Transverse colon (tissue), 4 donors: ENCODE measurements at regions not wholly inside any gene's neighbourhood (a gene's known extent, or its start where the extent isn't known, plus 50 kb on each side); places are given as distances from the start of the nearest gene placed in this dataset.

Experiments used
- DNase-seq: peaks from one replicate; pipeline ENCODE4 v3.0.0-alpha.2; 2019
- H3K27ac ChIP-seq, 4 donors: fragments of 200-600 bp; sonication (generic); 2 replicates each; pipeline ENCODE4 v1.5.1; 2016 to 2018; ENCODE audit warnings: inconsistent platforms in 4 of 4
- H3K27me3 ChIP-seq: fragments of 200-600 bp; sonication (generic); 2 replicates; pipeline ENCODE4 v1.5.1; 2017; ENCODE audit warnings: inconsistent platforms
- H3K36me3 ChIP-seq, 4 donors: fragments of 200-600 bp; sonication (generic); 2 replicates each; pipeline ENCODE4 v1.5.1; 2017 to 2019; ENCODE audit warnings: inconsistent platforms in 4 of 4
- H3K4me1 ChIP-seq, 4 donors: fragments of 200-600 bp; sonication (generic); 2 replicates each; pipeline ENCODE4 v1.5.1; 2017 to 2020; ENCODE audit warnings: inconsistent platforms in 4 of 4
- H3K4me3 ChIP-seq, 4 donors: fragments of 200-600 bp; sonication (generic); 1 replicate in 1 of 4; 2 replicates in 3 of 4; pipeline versions ENCODE4 v1.5.1 to v1.6.1; 2017 to 2019; ENCODE audit warnings: inconsistent platforms in 4 of 4
- H3K9me3 ChIP-seq, 2 donors: fragments of 200-600 bp; sonication (generic); 2 replicates each; pipeline ENCODE4 v1.5.1; 2017 to 2019; ENCODE audit warnings: inconsistent platforms in 2 of 2
- EP300 ChIP-seq: sonication (generic); formaldehyde crosslinking; IDR thresholded peaks from one replicate; pipeline ENCODE4 v1.6.1; 2017; ENCODE audit warnings: antibody characterized with exemption, low read depth
- POLR2A ChIP-seq: fragments of 450-650 bp; IDR thresholded peaks from one replicate; pipeline ENCODE4 v1.6.1; 2016; ENCODE audit warnings: antibody characterized with exemption, mild to moderate bottlenecking, moderate library complexity
- POLR2AphosphoS5 ChIP-seq, 3 donors: sonication (generic); formaldehyde crosslinking; IDR thresholded peaks; one replicate each; pipeline ENCODE4 v1.6.1; 2016; ENCODE audit warnings: antibody characterized with exemption in 3 of 3
- WGBS, 2 donors: methylation state at CpG; one replicate each; pipeline ENCODE4 v1.1.5; 2018; ENCODE audit warnings: low coverage in 1 of 2; 5-methylcytosine and 5-hydroxymethylcytosine counted together
- in situ Hi-C, 4 donors: fragments of 200-750 bp; cut with MboI; loops; one replicate each; pipeline versions ENCODE4 v1.15.0 to v1.15.1; 2017; ENCODE audit warnings: low sequenced_read_pairs in 3 of 4, low pct_ligation_motif_present in 1 of 4, low pct_unique_long_range_greater_than_20kb in 1 of 4
- intact Hi-C: fragments of 100-400 bp; cut with DNase I; formaldehyde crosslinking; loops from one replicate; pipeline ENCODE4 v1.15.1; 2023; ENCODE audit warnings: low total_unique reads
- TF ChIP-seq, protein P1 (sequence below), 5 experiments: fragments of 200-600 bp in 3 of 5; fragments of 450-650 bp in 2 of 5; sonication (generic) in 3 of 5; IDR thresholded peaks; 1 replicate in 2 of 5; 2 replicates in 3 of 5; pipeline ENCODE4 v1.5.1; 2016 to 2017; ENCODE audit warnings: antibody characterized with exemption in 5 of 5, inconsistent platforms in 3 of 5, mild to moderate bottlenecking in 2 of 5, moderate library complexity in 1 of 5

DNA sequence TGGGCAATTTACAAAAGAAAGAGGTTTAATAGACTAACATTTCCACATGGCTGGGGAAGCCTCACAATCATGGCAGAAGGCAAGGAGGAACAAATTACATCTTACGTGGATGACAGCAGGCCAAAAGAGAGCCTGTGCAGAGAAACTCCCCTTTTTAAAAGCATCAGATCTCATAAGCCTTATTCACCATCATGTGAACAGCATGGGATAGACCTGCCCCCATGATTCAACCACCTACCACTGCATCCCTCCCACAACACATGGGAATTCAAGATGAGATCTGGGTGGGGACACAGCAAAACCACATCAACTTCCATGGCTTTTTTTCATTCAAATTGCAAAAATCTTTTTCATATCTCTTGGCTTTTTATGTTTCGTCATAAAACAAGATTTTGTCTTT is 67.6 kb upstream of the GADL1 start:
- Histone ChIP-seq H3K36me3 (no peaks in the 10 kb centered on the region), H3K4me3 (no peak overlapping the region), H3K9me3 (no peaks in the 10 kb centered on the region), H3K4me1 (no peaks in the 10 kb centered on the region), H3K27ac (no peak overlapping the region), H3K27me3 (peaks cover 6% of the 10 kb centered on the region)
- TF ChIP-seq, protein P1, sequence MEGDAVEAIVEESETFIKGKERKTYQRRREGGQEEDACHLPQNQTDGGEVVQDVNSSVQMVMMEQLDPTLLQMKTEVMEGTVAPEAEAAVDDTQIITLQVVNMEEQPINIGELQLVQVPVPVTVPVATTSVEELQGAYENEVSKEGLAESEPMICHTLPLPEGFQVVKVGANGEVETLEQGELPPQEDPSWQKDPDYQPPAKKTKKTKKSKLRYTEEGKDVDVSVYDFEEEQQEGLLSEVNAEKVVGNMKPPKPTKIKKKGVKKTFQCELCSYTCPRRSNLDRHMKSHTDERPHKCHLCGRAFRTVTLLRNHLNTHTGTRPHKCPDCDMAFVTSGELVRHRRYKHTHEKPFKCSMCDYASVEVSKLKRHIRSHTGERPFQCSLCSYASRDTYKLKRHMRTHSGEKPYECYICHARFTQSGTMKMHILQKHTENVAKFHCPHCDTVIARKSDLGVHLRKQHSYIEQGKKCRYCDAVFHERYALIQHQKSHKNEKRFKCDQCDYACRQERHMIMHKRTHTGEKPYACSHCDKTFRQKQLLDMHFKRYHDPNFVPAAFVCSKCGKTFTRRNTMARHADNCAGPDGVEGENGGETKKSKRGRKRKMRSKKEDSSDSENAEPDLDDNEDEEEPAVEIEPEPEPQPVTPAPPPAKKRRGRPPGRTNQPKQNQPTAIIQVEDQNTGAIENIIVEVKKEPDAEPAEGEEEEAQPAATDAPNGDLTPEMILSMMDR (IDR thresholded peaks at IDR 0.05), result no peak
- TF ChIP-seq POLR2AphosphoS5 (IDR thresholded peaks at IDR 0.05) (no peak), EP300 (no peak), POLR2A (no peak)
- in situ Hi-C loops (no loop called here), intact Hi-C loops (no loop called here)
- 90 to 91% methylated on average over 2 of the region's 2 CpGs for WGBS, 2 donors
- no peak for DNase-seq

DNA sequence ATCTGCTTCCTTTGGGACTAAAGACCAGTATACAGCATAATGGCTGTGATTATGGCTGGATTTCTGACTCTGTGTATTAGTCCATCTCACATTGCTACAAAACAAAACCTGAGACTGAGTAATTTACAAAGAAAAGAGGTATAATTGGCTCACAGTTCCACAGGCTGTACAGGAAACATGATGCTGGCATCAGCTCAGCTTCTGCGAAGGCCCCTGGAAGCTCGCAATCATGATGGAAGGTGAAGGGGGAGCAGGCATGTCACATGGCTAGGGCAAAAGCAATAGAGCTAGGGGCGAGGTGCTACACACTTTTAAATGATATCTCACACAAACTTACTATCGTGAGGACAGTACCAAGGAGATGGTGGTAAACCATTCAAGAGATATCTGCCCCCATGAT is 68.0 kb upstream of the GADL1 start:
- no peaks in the 10 kb centered on the region for H3K36me3 ChIP-seq
- intact Hi-C loops, result no loop called here
- in situ Hi-C loops, result no loop called here
- no peak overlapping the region for H3K27ac ChIP-seq
- no peaks in the 10 kb centered on the region for H3K9me3 ChIP-seq
- H3K4me1 ChIP-seq, result no peaks in the 10 kb centered on the region
- TF ChIP-seq, protein P1 (IDR thresholded peaks at IDR 0.05), result no peak
- no peak for TF ChIP-seq POLR2AphosphoS5 (IDR thresholded peaks at IDR 0.05)
- TF ChIP-seq POLR2A, result no peak
- no peak for TF ChIP-seq EP300
- DNase-seq, result no peak
- no peak overlapping the region for H3K4me3 ChIP-seq
- peaks cover 6% of the 10 kb centered on the region for H3K27me3 ChIP-seq
- 90 to 100% methylated on average over 3 to 4 of the region's 4 CpGs for WGBS, 2 donors

DNA sequence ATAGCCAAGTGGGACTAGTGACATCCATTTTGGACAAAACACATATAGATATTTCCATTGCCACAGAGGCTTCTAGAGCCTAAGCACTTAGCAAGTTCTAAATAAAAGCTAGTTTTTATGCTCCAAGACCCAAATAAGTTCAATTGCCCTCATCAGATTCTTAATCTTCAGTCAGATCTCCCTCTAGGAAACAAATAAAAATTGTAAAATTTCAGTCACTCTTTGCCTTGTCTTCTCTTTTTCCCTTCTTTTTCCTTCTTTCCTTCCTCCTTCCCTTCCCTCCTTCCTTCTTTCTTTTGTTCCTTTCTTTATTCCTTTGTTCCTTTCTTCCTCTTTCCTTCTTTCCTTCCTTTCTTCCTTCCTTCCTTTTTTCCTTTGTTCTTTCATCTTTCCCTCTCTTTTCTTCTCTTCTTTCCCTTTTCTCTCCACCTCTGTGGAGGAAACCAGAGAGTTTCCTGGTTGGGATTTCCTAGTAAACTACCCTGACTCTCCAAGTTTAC is 68.8 kb upstream of the GADL1 start:
- Histone ChIP-seq H3K27me3 (peaks cover 6% of the 10 kb centered on the region), H3K27ac (no peak overlapping the region), H3K9me3 (no peaks in the 10 kb centered on the region), H3K4me3 (no peak overlapping the region), H3K36me3 (no peaks in the 10 kb centered on the region), H3K4me1 (no peaks in the 10 kb centered on the region)
- no peak for DNase-seq
- TF ChIP-seq EP300 (no peak), POLR2AphosphoS5 (IDR thresholded peaks at IDR 0.05) (no peak)
- TF ChIP-seq, protein P1 (IDR thresholded peaks at IDR 0.05), result no peak
- in situ Hi-C loops, result no loop called here
- intact Hi-C loops, result no loop called here

DNA sequence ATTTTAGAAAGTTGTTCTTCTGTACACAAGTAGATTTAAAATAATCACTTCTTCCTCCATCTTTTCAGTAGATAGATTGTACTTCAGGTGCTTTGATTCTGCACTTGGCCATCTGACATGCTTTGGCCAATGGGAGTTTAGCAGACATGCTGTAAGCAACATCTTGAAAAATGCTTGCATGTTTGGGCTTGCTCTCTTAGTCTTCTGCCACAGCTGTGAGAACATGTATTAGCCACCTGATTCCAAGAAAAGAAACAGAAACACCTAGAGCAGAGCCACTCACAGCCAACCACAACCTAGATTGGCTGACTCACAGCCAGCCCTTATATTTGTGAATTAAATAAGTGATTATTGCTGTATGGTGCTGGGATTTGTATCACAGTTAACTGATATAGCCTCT is 70.2 kb upstream of the GADL1 start:
- in situ Hi-C loops, result no loop called here
- intact Hi-C loops, result no loop called here
- no peak for DNase-seq
- H3K27ac ChIP-seq, result no peak overlapping the region
- no peaks in the 10 kb centered on the region for H3K36me3 ChIP-seq
- H3K4me3 ChIP-seq, result no peak overlapping the region
- no peaks in the 10 kb centered on the region for H3K4me1 ChIP-seq
- H3K27me3 ChIP-seq, result peaks cover 6% of the 10 kb centered on the region
- TF ChIP-seq EP300 (no peak), POLR2AphosphoS5 (IDR thresholded peaks at IDR 0.05) (no peak), POLR2A (no peak)
- TF ChIP-seq, protein P1 (IDR thresholded peaks at IDR 0.05), result no peak
- H3K9me3 ChIP-seq, result no peaks in the 10 kb centered on the region
